COR-L47 (cell line): ENCODE measurements at regions not wholly inside any gene's neighbourhood (a gene's known extent, or its start where the extent isn't known, plus 50 kb on each side); places are given as distances from the start of the nearest gene placed in this dataset.
"Not testable (repeated sequence)": the region's sequence is repeated elsewhere in the genome, so short reads cannot be mapped to it uniquely, and the experiment has no call there.

Experiments used
- DNase-seq: peaks from one replicate; lab custom pipeline; 2025; lab: John Stamatoyannopoulos, UW

GRCh38 chr15:31221936-31222515, 104.6 kb upstream of the KLF13 start:
- DNase-seq, result peak; percentile 36

DNA sequence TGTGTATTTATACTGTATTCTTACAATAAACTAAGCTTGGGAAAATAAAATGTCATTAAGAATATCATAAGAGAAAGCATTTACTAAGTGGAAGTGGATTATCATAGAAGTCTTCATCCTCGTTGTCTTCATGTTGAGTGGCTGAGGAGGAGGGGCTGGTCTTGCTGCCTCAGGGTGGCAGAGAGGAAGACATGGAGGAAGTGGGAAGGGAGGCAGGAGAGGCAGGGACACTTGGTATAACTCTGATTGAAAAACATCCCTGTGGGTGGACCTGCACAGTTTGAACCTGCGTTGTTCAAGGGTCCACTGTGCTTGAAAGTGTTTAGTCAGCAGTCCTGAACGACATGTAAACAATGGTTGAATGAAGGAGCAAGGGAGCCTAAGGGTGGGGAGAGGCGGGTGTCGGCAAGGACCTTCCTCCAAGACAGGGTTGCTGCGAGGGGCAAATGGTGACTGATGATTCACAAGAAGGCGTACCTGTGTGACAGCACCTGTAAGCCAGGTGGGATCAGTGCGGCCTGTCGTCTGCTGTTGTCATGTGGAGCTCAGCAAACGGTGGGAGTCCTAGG, 103.8 kb upstream of the KLF13 start:
- DNase-seq, result peak; percentile 62

DNA sequence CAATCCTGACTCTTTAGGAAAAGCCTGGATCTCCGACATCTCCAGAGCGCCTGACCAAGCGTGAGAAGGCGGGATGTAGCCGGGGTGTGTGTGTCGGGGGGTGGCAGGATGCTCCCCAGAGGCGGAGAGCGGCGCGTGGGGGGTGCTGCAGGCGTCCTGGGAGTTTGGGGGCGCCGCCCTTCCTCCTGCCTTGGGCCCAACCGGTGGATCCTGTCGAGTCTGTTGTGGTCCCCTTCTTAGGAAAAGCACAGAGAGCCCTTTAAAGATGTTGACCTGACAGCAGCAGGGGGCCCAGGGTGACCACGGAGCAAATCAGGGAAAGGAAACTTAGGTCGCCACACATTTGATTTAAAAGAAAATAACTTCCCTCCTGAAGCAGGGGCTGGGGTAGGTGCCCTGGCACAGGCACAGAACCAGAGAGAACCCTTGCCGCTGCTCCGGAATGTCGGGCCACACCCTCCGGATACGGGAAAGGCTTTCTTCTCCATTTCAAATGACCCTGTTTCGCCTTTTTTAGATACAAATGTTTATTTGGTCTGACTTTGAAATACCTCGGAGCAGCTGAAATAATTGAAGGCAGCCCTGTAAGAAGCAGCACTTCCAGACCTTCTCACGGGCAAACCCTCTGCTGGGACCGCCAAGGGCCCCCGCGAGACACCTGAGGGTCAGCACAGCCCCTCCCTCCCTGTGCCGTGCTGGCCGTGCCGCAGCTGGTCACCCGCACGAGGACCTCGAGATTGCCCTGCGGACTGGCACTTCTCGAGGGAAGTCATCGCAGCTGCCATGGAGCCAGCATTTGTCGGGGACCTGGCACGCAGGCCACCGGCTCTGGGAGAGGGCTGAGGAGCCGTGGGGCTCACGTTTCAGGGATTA, 102.9 kb upstream of the KLF13 start:
- no peak for DNase-seq

- DNase-seq, result not testable (repeated sequence)
Measured at GRCh38 chr15:31224661-31225060, 102.0 kb upstream of the KLF13 start.

DNA sequence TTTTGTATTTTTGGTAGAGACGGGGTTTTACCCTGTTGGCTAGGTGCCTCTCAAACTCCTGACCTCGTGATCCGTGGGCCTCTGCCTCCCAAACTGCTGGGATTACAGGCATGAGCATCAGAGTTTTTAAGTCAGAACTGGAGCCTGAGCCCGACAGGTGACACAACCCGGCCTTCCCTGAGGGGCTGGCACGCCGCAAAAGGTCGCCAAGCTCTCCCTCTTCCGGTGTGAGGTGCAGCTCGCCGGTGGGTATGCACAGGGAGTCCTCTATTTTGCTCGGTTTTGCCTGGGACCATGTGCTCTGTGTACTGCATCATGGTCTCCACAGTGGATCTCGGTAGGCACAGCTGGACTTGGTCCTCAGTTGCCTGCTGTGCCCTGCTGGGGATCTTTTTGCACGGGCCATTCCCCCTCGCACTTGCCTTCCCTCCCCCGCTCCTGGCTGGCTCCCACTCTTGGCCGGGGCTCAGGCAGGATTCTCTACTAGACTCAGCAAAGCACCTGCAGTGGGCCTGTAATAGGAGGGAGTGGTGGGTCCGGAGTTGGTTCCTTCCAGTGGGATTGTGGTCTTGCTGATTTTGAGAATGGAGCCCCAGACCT, 101.2 kb upstream of the KLF13 start:
- DNase-seq, result no peak

DNA sequence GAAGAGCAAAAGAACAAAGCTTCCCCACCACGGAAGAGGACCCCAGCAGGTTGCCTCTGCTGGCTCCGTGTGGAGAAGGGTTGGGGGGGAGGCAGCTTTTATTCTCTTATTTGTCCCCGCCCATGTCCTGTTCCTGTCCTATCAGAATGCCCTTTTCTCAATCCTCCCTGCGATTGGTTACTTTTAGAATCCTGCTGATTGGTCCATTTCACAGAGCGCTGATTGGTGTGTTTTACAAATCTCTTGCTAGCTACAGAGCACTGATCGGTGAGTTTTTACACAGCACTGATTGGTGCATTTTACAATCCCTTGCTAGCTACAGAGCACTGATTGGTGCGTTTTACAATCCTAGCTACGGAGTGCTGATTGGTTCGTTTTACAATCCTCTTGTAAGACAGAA, 100.6 kb upstream of the KLF13 start:
- no peak for DNase-seq

- no peak for DNase-seq
Measured at GRCh38 chr15:31227235-31227634, 99.4 kb upstream of the KLF13 start.

- no peak for DNase-seq
Measured at GRCh38 chr15:31228011-31228484, 98.6 kb upstream of the KLF13 start.

DNA sequence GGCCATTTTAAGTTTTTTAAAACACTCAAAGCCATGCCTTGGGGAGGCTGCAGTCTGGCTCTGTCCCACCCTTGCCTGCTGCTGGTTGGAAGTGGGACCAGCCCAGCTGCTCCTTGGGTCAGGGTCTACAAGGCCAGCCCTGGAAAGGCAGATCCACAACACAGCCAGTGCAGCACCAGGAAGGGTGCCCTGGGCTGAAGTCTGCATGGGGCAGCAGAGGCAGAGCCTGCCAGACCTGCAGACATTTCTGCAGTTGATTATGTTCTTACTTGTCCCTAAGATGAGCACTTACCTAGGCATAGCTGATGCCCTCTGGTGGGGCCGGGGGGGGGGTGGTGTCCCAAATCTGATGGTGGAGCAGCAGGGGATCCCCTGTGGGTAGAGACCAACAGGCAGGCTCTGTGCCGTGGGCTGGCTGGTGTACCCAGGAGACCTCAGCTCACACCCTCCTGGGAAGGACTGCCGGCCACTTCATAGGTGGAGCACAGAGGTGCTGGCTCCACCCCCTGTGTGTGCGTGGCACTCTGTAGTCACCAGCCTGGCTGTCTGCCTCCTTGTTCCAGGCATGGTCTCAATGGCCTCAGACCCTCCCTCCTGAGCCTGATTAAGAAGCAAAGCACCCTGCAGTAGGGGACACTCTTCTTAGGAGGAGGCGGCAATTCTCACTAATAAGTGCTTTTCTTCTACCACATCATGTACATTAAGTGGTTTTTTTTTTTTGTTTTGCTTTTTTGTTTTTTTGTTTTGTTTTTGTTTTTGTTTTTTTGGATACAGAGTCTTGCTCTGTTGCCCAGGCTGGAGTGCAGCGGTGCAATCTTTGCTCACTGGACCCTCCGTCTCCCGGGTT, 97.4 kb upstream of the KLF13 start:
- DNase-seq, result no peak

DNA sequence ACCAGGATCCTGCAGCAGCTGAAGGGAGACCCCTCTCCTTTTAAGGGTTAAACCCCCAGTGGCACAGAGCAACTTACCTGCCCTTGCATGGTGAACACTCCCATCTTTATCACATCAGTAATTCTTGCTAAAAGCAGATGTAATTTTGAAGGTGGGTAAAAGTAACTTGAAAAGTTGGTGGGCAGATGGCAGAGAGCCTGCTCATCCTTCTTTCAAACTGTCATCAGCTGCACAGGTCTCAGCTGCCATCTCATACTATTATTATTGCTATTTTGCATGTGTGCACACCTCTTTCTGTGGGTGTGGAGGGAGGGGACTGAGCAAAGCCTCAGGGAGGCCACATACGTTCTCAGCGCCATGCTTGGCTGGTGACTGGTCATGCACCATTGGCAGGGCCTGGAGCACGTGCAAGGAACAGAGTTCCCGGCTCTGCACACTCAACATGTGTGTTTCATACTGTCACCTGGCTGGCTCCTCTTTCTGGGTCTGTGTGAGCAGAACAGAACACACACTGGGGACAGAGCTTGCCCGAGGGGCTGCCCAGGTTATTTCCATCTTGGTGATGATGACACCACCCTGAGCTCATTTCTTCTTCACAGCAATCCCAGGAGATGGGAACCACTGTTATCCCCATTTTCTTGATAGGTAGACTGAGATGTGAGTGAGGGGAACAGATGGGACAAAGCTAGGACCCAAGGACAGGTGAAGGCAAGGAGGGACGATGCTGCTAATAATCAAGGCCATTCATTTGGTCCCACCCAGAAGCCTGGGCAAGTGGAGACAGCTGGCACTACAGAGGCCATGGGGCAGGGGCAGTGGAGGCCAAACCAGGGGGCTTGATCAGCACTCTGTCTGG, 95.8 kb upstream of the KLF13 start:
- DNase-seq, result no peak

DNA sequence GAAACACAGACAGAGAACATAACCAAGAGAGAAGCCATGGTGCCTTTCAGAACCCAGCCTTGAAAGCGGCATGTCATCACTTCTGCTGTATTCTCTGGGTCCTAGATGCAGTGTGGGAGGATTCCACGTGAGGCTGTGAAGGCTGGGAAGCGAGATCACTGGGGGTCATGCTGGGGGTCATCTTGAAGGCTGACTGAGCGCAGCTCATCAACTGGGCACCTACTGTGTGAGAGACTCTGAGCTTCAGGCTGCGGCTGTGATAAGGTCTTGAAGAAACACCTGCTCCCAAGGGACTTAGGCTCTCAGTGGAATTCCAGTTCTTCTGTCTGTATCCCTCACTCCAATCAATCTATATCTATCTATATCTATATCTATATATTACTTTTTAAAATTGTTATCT, 91.8 kb upstream of the KLF13 start:
- no peak for DNase-seq

GRCh38 chr15:31235311-31236183, 91.1 kb upstream of the KLF13 start:
- peak; percentile 94 for DNase-seq

- DNase-seq, result peak; percentile 98
Measured at GRCh38 chr15:31236184-31237042, 90.2 kb upstream of the KLF13 start.

DNA sequence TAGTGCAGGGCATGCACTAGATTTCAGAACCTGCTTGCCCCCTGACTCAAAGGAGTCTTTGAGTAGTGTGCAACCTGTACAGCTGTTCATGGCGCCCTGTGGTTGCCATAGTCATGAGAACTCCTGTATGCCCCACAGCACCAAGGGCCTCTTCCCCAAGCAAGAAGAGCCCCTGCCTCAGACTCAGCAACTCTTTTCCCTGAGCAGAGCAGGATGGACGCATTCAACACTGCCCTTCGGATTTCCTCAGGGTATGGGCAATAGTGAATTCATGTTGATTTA, 89.7 kb upstream of the KLF13 start:
- no peak for DNase-seq

- no peak for DNase-seq
Measured at GRCh38 chr15:31238906-31239305, 87.7 kb upstream of the KLF13 start.

- DNase-seq, result no peak
Measured at GRCh38 chr15:31239409-31239808, 87.2 kb upstream of the KLF13 start.

DNA sequence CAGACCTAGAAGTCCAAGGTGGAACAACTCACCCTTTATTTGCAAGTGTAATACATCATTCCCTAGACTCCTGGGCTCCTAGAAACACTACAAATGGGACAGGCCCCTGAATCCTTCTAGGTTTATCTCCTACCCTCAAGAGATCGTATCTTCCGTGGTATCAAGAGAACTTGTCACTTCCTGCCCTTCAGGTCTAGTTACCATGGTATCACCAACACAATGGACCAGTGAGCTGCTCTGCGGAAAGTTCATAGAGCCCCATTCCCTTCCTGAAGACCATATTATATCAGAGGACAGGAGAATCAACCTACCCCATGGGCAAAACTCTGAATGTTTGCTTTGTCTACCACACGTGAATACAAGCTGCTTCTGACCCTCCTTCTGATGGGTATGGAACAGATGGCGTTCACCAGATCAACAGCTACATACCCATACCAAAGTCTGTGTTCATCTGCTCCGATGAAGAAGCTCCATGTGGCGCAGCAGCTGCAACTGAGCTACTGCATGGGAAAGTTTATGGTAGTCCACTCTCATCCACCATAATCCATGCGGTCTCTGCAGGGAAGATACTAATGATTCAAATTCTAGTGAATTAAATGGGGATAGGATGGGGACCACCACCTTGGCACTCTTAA, 84.6 kb upstream of the KLF13 start:
- DNase-seq, result no peak

- no peak for DNase-seq
Measured at GRCh38 chr15:31243895-31244294, 82.7 kb upstream of the KLF13 start.
